Neural cell (in vitro differentiated cells): ENCODE measurements at regions not wholly inside any gene's neighbourhood (a gene's known extent, or its start where the extent isn't known, plus 50 kb on each side); places are given as distances from the start of the nearest gene placed in this dataset.

Source experiments
- H2AFZ ChIP-seq: fragments of 200-600, 300-800 bp; sonication (generic), shearing (Covaris generic); 2 replicates; pipeline ENCODE4 v1.6.0; 2014; ENCODE audit warnings: low read depth, mild to moderate bottlenecking, antibody characterized with exemption, low read length, moderate library complexity
- H3F3A ChIP-seq: fragments of 200-600 bp; shearing (Covaris generic); 2 replicates; pipeline ENCODE4 v1.6.1; 2016; ENCODE audit warnings: mild to moderate bottlenecking, moderate library complexity, mixed read lengths, antibody characterized with exemption, low read length; ENCODE audit not compliant: insufficient read depth, poor library complexity, severe bottlenecking
- H3K27ac ChIP-seq: fragments of 200-600, 300-800 bp; sonication (generic), shearing (Covaris generic); 2 replicates; pipeline ENCODE4 v1.5.1; 2014; ENCODE audit warnings: mild to moderate bottlenecking, low read length, moderate library complexity
- H3K27me3 ChIP-seq: fragments of 300-800, 200-600 bp; sonication (generic), shearing (Covaris generic); 2 replicates; pipeline ENCODE4 v1.6.0; 2014; ENCODE audit warnings: mild to moderate bottlenecking, low read depth, low read length, moderate library complexity; ENCODE audit not compliant: insufficient read depth
- H3K36me3 ChIP-seq: fragments of 300-800, 200-600 bp; sonication (generic), shearing (Covaris generic); 2 replicates; pipeline ENCODE4 v1.5.1; 2014; ENCODE audit warnings: mild to moderate bottlenecking, antibody characterized with exemption, low read length, moderate library complexity; ENCODE audit not compliant: insufficient read depth
- H3K4me2 ChIP-seq: fragments of 300-800, 200-600 bp; sonication (generic), shearing (Covaris generic); 2 replicates; pipeline ENCODE4 v1.6.0; 2014; ENCODE audit warnings: mild to moderate bottlenecking, low read length
- H3K4me3 ChIP-seq: fragments of 300-800, 200-600 bp; sonication (generic), shearing (Covaris generic); 2 replicates; pipeline ENCODE4 v1.5.1; 2014; ENCODE audit warnings: mild to moderate bottlenecking, low read length, moderate library complexity
- H3K79me2 ChIP-seq: fragments of 200-600 bp; shearing (Covaris generic); replicated peaks from 2 replicates; pipeline ENCODE4 v1.6.0; 2014; ENCODE audit warnings: mild to moderate bottlenecking, low read length, moderate library complexity; ENCODE audit not compliant: insufficient read depth
- H3K9ac ChIP-seq: fragments of 300-800, 200-600 bp; sonication (generic), shearing (Covaris generic); 2 replicates; pipeline ENCODE4 v1.6.1; 2016; ENCODE audit warnings: mild to moderate bottlenecking, low read length, mixed read lengths
- H3K9me2 ChIP-seq: fragments of 200-600 bp; shearing (Covaris generic); 2 replicates; pipeline ENCODE4 v1.6.1; 2016; ENCODE audit warnings: mild to moderate bottlenecking, low read length, mixed read lengths; ENCODE audit not compliant: insufficient read depth
- H3K9me3 ChIP-seq: fragments of 200-600, 300-800 bp; sonication (generic), shearing (Covaris generic); 2 replicates; pipeline ENCODE4 v1.6.1; 2016; ENCODE audit warnings: mild to moderate bottlenecking, mixed run types, low read length, moderate library complexity, mixed read lengths
- H4K20me1 ChIP-seq: fragments of 200-600 bp; shearing (Covaris generic); 2 replicates; pipeline ENCODE4 v1.6.1; 2016; ENCODE audit warnings: mild to moderate bottlenecking, mixed run types; ENCODE audit not compliant: insufficient read depth
- EP300 ChIP-seq: fragments of 450-650 bp; conservative IDR thresholded peaks from 2 replicates; pipeline ENCODE4 v1.6.1; 2014; ENCODE audit warnings: antibody characterized with exemption, mild to moderate bottlenecking, moderate library complexity; ENCODE audit not compliant: poor library complexity, severe bottlenecking
- EZH2 ChIP-seq: fragments of 200-600, 300-800 bp; shearing (Covaris generic), sonication (generic); IDR thresholded peaks from 2 replicates; pipeline ENCODE4 v1.6.1; 2014; ENCODE audit warnings: antibody characterized with exemption, low read length, borderline replicate concordance, mild to moderate bottlenecking; ENCODE audit not compliant: insufficient read depth, poor library complexity, severe bottlenecking
- MXI1 ChIP-seq: fragments of 450-650 bp; conservative IDR thresholded peaks from 2 replicates; pipeline ENCODE4 v1.6.1; 2014; ENCODE audit warnings: antibody characterized with exemption, mild to moderate bottlenecking; ENCODE audit not compliant: poor library complexity, severe bottlenecking
- POLR2AphosphoS5 ChIP-seq: IDR thresholded peaks from 2 replicates; pipeline ENCODE4 v1.6.1; 2012
- RAD21 ChIP-seq: fragments of 450-650 bp; conservative IDR thresholded peaks from 2 replicates; pipeline ENCODE4 v1.6.1; 2014; ENCODE audit warnings: antibody characterized with exemption, mild to moderate bottlenecking, moderate library complexity
- SMC3 ChIP-seq: fragments of 450-650 bp; conservative IDR thresholded peaks from 2 replicates; pipeline ENCODE4 v1.6.1; 2014; ENCODE audit warnings: antibody characterized with exemption, mild to moderate bottlenecking, moderate library complexity; ENCODE audit not compliant: poor library complexity
- TAF1 ChIP-seq: IDR thresholded peaks from 2 replicates; pipeline ENCODE4 v1.6.1; 2012; ENCODE audit warnings: low read depth
- TF ChIP-seq, protein P1 (sequence below): IDR thresholded peaks from 2 replicates; pipeline ENCODE4 v1.6.1; 2012; ENCODE audit warnings: borderline replicate concordance
- TF ChIP-seq, protein P2 (sequence below): fragments of 450-650 bp; IDR thresholded peaks from 2 replicates; pipeline ENCODE4 v1.5.1; 2014; ENCODE audit warnings: antibody characterized with exemption, mild to moderate bottlenecking, moderate library complexity; ENCODE audit not compliant: poor library complexity, severe bottlenecking

- Histone ChIP-seq H3K27me3 (no peaks in the 10 kb centered on the region), H3K9ac (no peak overlapping the region), H3K9me2 (no peaks in the 10 kb centered on the region), H3K9me3 (no peaks in the 10 kb centered on the region), H3K27ac (no peak overlapping the region), H4K20me1 (no peaks in the 10 kb centered on the region), H3F3A (no peaks in the 10 kb centered on the region), H3K79me2 (no peaks in the 10 kb centered on the region), H3K4me3 (no peak overlapping the region), H3K36me3 (no peaks in the 10 kb centered on the region), H2AFZ (no peak overlapping the region), H3K4me2 (no peak overlapping the region)
- no peak for TF ChIP-seq SMC3
- TF ChIP-seq EZH2, result no peak
- TF ChIP-seq, protein P1, sequence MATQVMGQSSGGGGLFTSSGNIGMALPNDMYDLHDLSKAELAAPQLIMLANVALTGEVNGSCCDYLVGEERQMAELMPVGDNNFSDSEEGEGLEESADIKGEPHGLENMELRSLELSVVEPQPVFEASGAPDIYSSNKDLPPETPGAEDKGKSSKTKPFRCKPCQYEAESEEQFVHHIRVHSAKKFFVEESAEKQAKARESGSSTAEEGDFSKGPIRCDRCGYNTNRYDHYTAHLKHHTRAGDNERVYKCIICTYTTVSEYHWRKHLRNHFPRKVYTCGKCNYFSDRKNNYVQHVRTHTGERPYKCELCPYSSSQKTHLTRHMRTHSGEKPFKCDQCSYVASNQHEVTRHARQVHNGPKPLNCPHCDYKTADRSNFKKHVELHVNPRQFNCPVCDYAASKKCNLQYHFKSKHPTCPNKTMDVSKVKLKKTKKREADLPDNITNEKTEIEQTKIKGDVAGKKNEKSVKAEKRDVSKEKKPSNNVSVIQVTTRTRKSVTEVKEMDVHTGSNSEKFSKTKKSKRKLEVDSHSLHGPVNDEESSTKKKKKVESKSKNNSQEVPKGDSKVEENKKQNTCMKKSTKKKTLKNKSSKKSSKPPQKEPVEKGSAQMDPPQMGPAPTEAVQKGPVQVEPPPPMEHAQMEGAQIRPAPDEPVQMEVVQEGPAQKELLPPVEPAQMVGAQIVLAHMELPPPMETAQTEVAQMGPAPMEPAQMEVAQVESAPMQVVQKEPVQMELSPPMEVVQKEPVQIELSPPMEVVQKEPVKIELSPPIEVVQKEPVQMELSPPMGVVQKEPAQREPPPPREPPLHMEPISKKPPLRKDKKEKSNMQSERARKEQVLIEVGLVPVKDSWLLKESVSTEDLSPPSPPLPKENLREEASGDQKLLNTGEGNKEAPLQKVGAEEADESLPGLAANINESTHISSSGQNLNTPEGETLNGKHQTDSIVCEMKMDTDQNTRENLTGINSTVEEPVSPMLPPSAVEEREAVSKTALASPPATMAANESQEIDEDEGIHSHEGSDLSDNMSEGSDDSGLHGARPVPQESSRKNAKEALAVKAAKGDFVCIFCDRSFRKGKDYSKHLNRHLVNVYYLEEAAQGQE, result no peak
- TF ChIP-seq, protein P2, sequence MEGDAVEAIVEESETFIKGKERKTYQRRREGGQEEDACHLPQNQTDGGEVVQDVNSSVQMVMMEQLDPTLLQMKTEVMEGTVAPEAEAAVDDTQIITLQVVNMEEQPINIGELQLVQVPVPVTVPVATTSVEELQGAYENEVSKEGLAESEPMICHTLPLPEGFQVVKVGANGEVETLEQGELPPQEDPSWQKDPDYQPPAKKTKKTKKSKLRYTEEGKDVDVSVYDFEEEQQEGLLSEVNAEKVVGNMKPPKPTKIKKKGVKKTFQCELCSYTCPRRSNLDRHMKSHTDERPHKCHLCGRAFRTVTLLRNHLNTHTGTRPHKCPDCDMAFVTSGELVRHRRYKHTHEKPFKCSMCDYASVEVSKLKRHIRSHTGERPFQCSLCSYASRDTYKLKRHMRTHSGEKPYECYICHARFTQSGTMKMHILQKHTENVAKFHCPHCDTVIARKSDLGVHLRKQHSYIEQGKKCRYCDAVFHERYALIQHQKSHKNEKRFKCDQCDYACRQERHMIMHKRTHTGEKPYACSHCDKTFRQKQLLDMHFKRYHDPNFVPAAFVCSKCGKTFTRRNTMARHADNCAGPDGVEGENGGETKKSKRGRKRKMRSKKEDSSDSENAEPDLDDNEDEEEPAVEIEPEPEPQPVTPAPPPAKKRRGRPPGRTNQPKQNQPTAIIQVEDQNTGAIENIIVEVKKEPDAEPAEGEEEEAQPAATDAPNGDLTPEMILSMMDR, result no peak
- TF ChIP-seq TAF1, result no peak
- TF ChIP-seq POLR2AphosphoS5, result no peak
- TF ChIP-seq EP300, result no peak
- TF ChIP-seq MXI1, result no peak
- TF ChIP-seq RAD21, result no peak
These were observed 208.9 kb downstream of the ASB1 start for GRCh38 chr2:238635647-238636051.

GRCh38 chr2:238636269-238637073 lies 209.7 kb downstream of the ASB1 start:
- Histone ChIP-seq H4K20me1 (no peaks in the 10 kb centered on the region), H3K4me3 (no peak overlapping the region), H3K9me2 (no peaks in the 10 kb centered on the region), H3K4me2 (no peak overlapping the region), H3K36me3 (no peaks in the 10 kb centered on the region), H3K9me3 (no peaks in the 10 kb centered on the region), H3K79me2 (no peaks in the 10 kb centered on the region), H3F3A (no peaks in the 10 kb centered on the region), H3K9ac (no peak overlapping the region), H2AFZ (no peak overlapping the region), H3K27me3 (no peaks in the 10 kb centered on the region), H3K27ac (no peak overlapping the region)
- TF ChIP-seq MXI1, result no peak
- no peak for TF ChIP-seq TAF1
- TF ChIP-seq, protein P1, result no peak
- no peak for TF ChIP-seq RAD21
- no peak for TF ChIP-seq EP300
- TF ChIP-seq POLR2AphosphoS5, result no peak
- TF ChIP-seq SMC3, result no peak
- TF ChIP-seq, protein P2, result no peak
- TF ChIP-seq EZH2, result no peak
